PFSK-1 (cell line): ENCODE measurements at regions not wholly inside any gene's neighbourhood (a gene's known extent, or its start where the extent isn't known, plus 50 kb on each side); places are given as distances from the start of the nearest gene placed in this dataset.

Source experiments
- FOXP2 ChIP-seq: optimal IDR thresholded peaks from 2 replicates; pipeline ENCODE3; 2011; ENCODE audit warnings: borderline replicate concordance, control low read depth, inconsistent platforms; ENCODE audit not compliant: insufficient read depth; ENCODE audit errors: extremely low read length, extremely low read depth
- POLR2AphosphoS5 ChIP-seq: IDR thresholded peaks from 2 replicates; pipeline ENCODE4 v1.6.1; 2012; ENCODE audit warnings: low read depth, mild to moderate bottlenecking, control low read depth, low read length, moderate library complexity
- SIN3A ChIP-seq: IDR thresholded peaks from 2 replicates; pipeline ENCODE4 v1.6.1; 2012; ENCODE audit warnings: mild to moderate bottlenecking, low read length, moderate library complexity, borderline replicate concordance; ENCODE audit not compliant: insufficient read depth
- TAF1 ChIP-seq: IDR thresholded peaks from 2 replicates; pipeline ENCODE4 v1.6.1; 2012; ENCODE audit warnings: low read length, control low read depth, borderline replicate concordance; ENCODE audit not compliant: insufficient read depth
- TF ChIP-seq, protein P1 (sequence below), 2 experiments: IDR thresholded peaks; 2 replicates each; pipeline versions ENCODE4 v1.6.1 to v1.8.0; 2011 to 2012; ENCODE audit warnings: low read depth in 2 of 2, low read length in 2 of 2, control low read depth in 1 of 2, inconsistent platforms in 1 of 2, mild to moderate bottlenecking in 1 of 2, moderate library complexity in 1 of 2; ENCODE audit not compliant: insufficient read depth in 1 of 2

DNA sequence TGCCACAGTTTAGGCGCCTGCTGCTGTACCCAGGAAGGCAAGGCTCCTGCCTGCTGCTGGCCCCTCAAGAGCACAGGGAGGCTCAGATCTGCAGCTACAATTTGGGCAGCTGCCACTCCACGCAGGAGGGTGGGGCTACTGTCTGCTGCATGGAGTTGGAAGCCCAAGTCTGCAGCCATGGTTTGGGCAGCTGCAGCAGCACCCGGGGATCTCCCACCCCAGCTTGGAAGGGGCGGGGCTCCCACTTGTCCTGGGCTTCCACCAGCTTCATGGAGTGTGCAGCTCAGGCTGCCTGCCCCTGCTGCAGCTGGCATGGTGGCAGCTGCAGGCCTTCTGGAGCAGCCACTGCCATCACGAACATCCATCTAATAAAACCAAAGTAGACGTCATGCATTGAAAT lies 512.9 kb downstream of the PYDC2 start:
- TF ChIP-seq SIN3A (no peak), POLR2AphosphoS5 (no peak), TAF1 (no peak), FOXP2 (no peak)
- TF ChIP-seq, protein P1, sequence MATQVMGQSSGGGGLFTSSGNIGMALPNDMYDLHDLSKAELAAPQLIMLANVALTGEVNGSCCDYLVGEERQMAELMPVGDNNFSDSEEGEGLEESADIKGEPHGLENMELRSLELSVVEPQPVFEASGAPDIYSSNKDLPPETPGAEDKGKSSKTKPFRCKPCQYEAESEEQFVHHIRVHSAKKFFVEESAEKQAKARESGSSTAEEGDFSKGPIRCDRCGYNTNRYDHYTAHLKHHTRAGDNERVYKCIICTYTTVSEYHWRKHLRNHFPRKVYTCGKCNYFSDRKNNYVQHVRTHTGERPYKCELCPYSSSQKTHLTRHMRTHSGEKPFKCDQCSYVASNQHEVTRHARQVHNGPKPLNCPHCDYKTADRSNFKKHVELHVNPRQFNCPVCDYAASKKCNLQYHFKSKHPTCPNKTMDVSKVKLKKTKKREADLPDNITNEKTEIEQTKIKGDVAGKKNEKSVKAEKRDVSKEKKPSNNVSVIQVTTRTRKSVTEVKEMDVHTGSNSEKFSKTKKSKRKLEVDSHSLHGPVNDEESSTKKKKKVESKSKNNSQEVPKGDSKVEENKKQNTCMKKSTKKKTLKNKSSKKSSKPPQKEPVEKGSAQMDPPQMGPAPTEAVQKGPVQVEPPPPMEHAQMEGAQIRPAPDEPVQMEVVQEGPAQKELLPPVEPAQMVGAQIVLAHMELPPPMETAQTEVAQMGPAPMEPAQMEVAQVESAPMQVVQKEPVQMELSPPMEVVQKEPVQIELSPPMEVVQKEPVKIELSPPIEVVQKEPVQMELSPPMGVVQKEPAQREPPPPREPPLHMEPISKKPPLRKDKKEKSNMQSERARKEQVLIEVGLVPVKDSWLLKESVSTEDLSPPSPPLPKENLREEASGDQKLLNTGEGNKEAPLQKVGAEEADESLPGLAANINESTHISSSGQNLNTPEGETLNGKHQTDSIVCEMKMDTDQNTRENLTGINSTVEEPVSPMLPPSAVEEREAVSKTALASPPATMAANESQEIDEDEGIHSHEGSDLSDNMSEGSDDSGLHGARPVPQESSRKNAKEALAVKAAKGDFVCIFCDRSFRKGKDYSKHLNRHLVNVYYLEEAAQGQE (IDR thresholded peaks at IDR 0.05; ENCODE audit: insufficient read depth in 1 of 2, low read depth in 2 of 2, low read length in 2 of 2) = no peak

DNA sequence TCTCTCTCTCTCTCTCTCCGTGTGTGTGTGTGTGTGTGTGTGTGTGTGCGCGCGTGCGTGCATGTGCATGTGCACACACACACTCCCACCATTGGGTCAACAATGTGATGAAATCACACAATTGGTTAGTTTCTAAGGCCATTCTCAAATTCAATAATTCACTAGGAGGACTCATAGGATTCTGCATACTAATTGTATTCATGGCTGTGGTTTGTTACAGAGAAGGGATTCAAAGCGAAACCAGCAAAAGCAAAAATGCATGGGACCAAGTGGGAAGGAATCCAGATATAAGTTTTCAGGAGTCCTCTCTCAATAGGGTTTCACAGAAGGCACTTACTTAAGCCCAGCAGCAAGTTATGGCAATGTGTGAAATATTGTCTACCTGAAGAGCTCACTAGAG lies 515.0 kb downstream of the PYDC2 start:
- TF ChIP-seq, protein P1 (IDR thresholded peaks at IDR 0.05; ENCODE audit: insufficient read depth in 1 of 2, low read depth in 2 of 2, low read length in 2 of 2) = no peak
- TF ChIP-seq SIN3A (no peak), POLR2AphosphoS5 (no peak), FOXP2 (no peak), TAF1 (no peak)

DNA sequence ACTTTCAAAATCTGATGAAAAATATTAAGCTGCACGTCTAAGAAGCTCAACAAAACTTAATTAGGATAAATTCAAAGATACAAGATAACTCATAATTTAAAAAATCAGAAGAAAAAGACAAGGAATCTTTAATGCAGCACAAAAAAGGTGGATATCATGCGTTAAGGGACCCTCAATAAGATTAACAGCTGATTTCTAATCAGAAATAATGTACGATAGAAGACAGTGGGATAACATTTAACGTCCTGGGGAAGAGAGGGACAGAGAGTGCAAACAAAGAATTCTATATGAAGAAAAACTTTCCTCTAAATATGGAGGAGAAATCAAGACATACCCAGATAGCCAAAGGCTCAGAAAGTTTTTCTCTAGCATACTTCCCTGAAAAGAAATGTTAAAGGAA lies 519.5 kb downstream of the PYDC2 start:
- TF ChIP-seq POLR2AphosphoS5 (no peak), TAF1 (no peak), FOXP2 (no peak), SIN3A (no peak)
- TF ChIP-seq, protein P1 (IDR thresholded peaks at IDR 0.05; ENCODE audit: insufficient read depth in 1 of 2, low read depth in 2 of 2, low read length in 2 of 2) = no peak

DNA sequence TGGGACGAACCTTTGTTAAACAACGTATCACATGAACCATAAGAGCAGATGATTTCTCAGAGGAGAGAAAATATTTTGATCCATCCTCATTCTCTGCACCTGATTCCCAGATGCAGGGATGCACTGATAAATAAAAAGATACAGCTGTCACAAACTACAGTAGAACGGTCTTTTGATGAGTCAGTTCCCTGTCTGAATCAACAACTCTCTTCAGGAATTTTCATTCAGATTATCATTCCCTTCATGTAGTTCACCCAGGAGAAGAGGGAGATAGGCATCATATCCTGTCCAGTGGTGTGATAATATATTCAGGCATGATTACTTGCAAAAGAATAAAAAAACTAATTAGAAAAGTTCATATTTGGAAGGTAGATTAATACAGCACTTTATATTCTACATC lies 521.5 kb downstream of the PYDC2 start:
- no peak for TF ChIP-seq FOXP2
- TF ChIP-seq TAF1 = no peak
- no peak for TF ChIP-seq SIN3A
- TF ChIP-seq, protein P1 (IDR thresholded peaks at IDR 0.05; ENCODE audit: insufficient read depth in 1 of 2, low read depth in 2 of 2, low read length in 2 of 2) = no peak
- TF ChIP-seq POLR2AphosphoS5 = no peak

DNA sequence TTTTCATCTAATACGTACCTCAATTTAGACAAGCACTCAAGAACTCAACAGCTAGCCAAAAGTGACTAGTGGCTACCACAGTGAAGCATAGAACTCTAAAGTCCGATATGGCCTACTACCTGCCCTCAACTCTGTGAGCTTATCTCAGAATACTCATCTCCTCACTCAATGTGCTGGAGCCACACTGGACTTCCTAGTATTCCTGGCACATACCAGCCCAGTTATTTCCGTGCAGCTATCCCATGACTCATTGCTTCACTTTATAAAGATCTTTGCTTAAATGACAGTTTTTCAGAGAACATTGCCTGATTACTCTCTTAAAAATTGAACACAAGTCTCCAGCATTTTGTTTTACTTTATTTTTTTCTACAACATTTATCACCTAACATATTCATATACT lies 524.7 kb downstream of the PYDC2 start:
- no peak for TF ChIP-seq SIN3A
- no peak for TF ChIP-seq FOXP2
- TF ChIP-seq, protein P1 (IDR thresholded peaks at IDR 0.05; ENCODE audit: insufficient read depth in 1 of 2, low read depth in 2 of 2, low read length in 2 of 2) = no peak
- no peak for TF ChIP-seq TAF1
- no peak for TF ChIP-seq POLR2AphosphoS5
